ENCODE measurements at regions not wholly inside any gene's neighbourhood (a gene's known extent, or its start where the extent isn't known, plus 50 kb on each side); places are given as distances from the start of the nearest gene placed in this dataset.

DNA sequence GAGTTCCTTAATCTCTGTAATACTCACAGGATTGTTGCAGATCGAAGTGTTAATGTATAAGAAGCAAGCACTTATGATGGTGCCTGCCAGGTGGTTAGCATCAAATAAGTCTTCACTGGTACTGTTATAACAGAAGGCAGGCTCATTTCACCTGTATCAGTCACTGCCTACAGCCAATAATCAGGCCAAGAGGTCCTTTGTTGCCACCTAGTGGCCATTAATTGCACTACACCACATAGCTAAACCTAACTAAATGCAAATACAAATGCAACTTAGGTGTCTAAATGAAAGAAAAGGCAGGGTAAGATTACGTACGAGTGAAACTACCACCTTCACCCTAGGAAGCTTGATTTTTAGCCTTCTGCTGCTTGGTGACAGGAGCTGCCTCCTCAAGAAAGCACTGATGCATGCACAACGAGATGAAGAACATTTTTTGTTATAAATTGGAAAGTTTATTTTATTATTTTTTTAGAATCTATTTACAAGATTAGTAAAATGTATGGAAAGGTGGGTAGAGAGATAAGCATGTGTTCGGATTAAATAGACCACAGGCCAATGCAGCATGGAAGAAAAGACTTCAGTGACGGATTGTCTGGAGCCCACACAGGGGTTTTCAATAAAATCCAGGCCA is 334.8 kb upstream of the CAMK1G start:
- no peak for TF ChIP-seq POLR2AphosphoS5 (IDR thresholded peaks at IDR 0.05; ENCODE audit: low read depth, low read length)
- TF ChIP-seq TAF1 (IDR thresholded peaks at IDR 0.05; ENCODE audit: borderline replicate concordance, low read depth, low read length) = no peak

Data from GM12892 (cell line).